NT2/D1 (cell line): ENCODE measurements at regions not wholly inside any gene's neighbourhood (a gene's known extent, or its start where the extent isn't known, plus 50 kb on each side); places are given as distances from the start of the nearest gene placed in this dataset.

Source experiments
- DNase-seq: peaks from one replicate; pipeline ENCODE4 v3.0.0-alpha.2; 2011; ENCODE audit warnings: low read depth, low spot score
- H3K27me3 ChIP-seq: 2 replicates; pipeline ENCODE4 v1.6.0; 2011; ENCODE audit warnings: mild to moderate bottlenecking; ENCODE audit not compliant: insufficient read length, insufficient read depth
- H3K36me3 ChIP-seq: 2 replicates; pipeline ENCODE4 v1.6.1; 2011; ENCODE audit warnings: mild to moderate bottlenecking, low read length, mixed read lengths; ENCODE audit not compliant: insufficient read depth, insufficient read length
- H3K4me1 ChIP-seq: 2 replicates; pipeline ENCODE4 v1.5.1; 2011; ENCODE audit not compliant: insufficient read depth, insufficient read length
- H3K4me3 ChIP-seq: 2 replicates; pipeline ENCODE4 v1.5.1; 2011; ENCODE audit warnings: low read depth; ENCODE audit not compliant: insufficient read length
- H3K9ac ChIP-seq: 2 replicates; pipeline ENCODE4 v1.6.0; 2011; ENCODE audit warnings: low read depth; ENCODE audit not compliant: insufficient read length
- H3K9me3 ChIP-seq: 2 replicates; pipeline ENCODE4 v1.5.1; 2011; ENCODE audit warnings: mild to moderate bottlenecking, low read length; ENCODE audit not compliant: insufficient read depth
- SUZ12 ChIP-seq: IDR thresholded peaks from 2 replicates; pipeline ENCODE4 v1.6.1; 2011; ENCODE audit not compliant: insufficient read length, insufficient read depth; ENCODE audit errors: extremely low read depth
- YY1 ChIP-seq: IDR thresholded peaks from 2 replicates; pipeline ENCODE4 v1.6.1; 2011; ENCODE audit not compliant: insufficient read length, insufficient read depth
- ZNF274 ChIP-seq: IDR thresholded peaks from 2 replicates; pipeline ENCODE4 v1.6.1; 2011; ENCODE audit warnings: mild to moderate bottlenecking, low read depth, low read length

GRCh38 chr7:120114626-120115025, 158.3 kb upstream of the KCND2 start:
- H3K9ac ChIP-seq: no peak overlapping the region
- DNase-seq: no peak
- H3K9me3 ChIP-seq: peaks cover 20% of the 10 kb centered on the region
- no peaks in the 10 kb centered on the region for H3K4me1 ChIP-seq
- TF ChIP-seq ZNF274 (no peak), YY1 (no peak), SUZ12 (no peak)
- H3K36me3 ChIP-seq: no peaks in the 10 kb centered on the region
- H3K4me3 ChIP-seq: no peak overlapping the region
- H3K27me3 ChIP-seq: no peaks in the 10 kb centered on the region

DNA sequence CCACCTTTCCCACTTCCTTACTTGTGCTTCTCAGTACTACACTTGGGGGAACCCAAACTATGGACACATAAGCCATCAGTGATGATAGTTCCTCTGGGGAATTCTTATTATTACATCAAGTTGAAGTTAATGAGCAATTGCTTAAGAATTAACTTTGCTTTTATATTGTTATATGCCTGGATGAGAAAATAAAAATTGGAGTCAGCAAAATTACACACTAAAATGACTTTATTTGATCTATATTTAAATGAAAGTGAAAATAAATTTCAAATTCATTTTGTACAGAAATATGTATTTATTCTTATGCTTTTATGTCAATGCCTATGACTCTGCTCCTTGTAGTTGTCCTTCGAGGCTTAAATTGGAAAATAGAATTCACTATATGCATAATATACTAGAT, 149.4 kb upstream of the KCND2 start:
- no peak for DNase-seq

DNA sequence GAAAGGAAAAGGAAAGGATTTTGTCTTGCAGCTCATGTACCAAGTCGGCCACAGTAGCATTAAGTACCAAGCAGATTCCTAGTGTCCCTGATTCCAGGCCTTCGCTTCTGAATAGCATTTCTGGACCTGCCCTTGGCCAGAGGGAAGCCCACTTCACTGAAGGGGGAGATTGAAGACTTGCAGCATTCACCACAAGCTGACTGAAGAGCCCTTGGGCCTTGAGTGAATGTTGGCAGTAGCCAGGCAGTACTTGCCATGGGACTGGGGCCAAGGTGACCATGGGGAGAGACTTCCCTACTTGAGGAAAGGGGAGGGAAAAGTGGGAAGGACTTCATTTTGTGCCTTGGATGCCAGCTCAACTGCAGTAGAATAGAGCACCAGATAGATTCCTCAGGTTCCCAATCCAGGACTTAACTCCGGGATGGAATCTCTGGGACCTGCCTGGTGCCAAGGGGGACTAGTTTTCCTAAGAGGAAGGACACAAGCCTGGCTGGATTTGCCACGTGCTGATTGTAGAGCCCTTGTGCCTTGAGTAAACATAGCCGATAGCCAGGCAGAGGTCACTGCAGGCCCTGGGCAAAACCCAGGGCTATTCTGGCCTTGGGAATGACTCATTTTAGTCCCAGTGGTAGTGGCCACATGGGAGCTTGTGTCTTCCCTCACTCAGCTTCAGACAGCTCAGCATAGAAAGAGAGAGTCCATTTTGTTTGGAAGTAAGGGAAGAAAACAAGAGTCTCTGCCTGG, 141.7 kb upstream of the KCND2 start:
- Histone ChIP-seq H3K9ac (no peak overlapping the region), H3K9me3 (no peaks in the 10 kb centered on the region)
- no peak for TF ChIP-seq YY1
- no peak for TF ChIP-seq SUZ12
- no peak for TF ChIP-seq ZNF274

More for the DNA sequence above, 149.4 kb upstream of the KCND2 start:
- Histone ChIP-seq H3K9ac (no peak overlapping the region), H3K4me1 (no peaks in the 10 kb centered on the region), H3K4me3 (no peak overlapping the region), H3K36me3 (no peaks in the 10 kb centered on the region), H3K9me3 (no peaks in the 10 kb centered on the region), H3K27me3 (no peaks in the 10 kb centered on the region)
- TF ChIP-seq SUZ12: no peak
- TF ChIP-seq ZNF274: no peak
- no peak for TF ChIP-seq YY1

DNA sequence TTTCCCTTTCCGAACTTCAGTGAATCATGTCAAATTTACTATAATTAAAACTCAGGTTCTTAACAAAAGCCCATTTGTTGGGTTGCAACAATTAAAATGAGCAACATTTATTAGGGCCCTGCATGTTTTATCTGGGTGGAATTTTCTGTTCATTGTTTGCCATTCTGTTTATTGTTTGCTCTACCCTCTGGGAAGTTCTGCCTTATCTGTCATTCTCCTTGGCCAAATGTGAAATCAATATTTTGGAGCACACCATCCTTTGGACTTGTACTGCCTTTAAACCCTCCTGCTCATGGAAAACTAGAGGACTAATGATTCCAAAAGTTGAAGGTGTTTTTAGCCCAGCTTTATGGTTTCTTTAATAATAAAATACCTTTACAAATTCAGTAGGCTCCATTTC, 134.5 kb upstream of the KCND2 start:
- no peak for DNase-seq
- Histone ChIP-seq H3K4me1 (no peaks in the 10 kb centered on the region), H3K9ac (no peak overlapping the region), H3K27me3 (no peaks in the 10 kb centered on the region), H3K9me3 (no peaks in the 10 kb centered on the region), H3K4me3 (no peak overlapping the region), H3K36me3 (no peaks in the 10 kb centered on the region)
- TF ChIP-seq ZNF274 (no peak), SUZ12 (no peak), YY1 (no peak)

More for the DNA sequence above, 141.7 kb upstream of the KCND2 start:
- DNase-seq: no peak
- Histone ChIP-seq H3K36me3 (no peaks in the 10 kb centered on the region), H3K4me1 (no peaks in the 10 kb centered on the region), H3K27me3 (no peaks in the 10 kb centered on the region), H3K4me3 (no peak overlapping the region)

GRCh38 chr7:120156476-120156875, 116.5 kb upstream of the KCND2 start:
- no peak for DNase-seq
- H3K4me3 ChIP-seq: no peak overlapping the region
- no peaks in the 10 kb centered on the region for H3K4me1 ChIP-seq
- no peaks in the 10 kb centered on the region for H3K27me3 ChIP-seq
- H3K9ac ChIP-seq: no peak overlapping the region
- no peak for TF ChIP-seq ZNF274
- H3K36me3 ChIP-seq: no peaks in the 10 kb centered on the region
- H3K9me3 ChIP-seq: no peaks in the 10 kb centered on the region

GRCh38 chr7:120160166-120160565, 112.8 kb upstream of the KCND2 start:
- Histone ChIP-seq H3K9ac (no peak overlapping the region), H3K9me3 (no peaks in the 10 kb centered on the region), H3K4me3 (no peak overlapping the region), H3K36me3 (no peaks in the 10 kb centered on the region), H3K27me3 (no peaks in the 10 kb centered on the region), H3K4me1 (no peaks in the 10 kb centered on the region)
- TF ChIP-seq YY1: no peak
- no peak for TF ChIP-seq ZNF274
- no peak for TF ChIP-seq SUZ12
- DNase-seq: no peak

- Histone ChIP-seq H3K27me3 (no peaks in the 10 kb centered on the region), H3K9me3 (no peaks in the 10 kb centered on the region), H3K36me3 (no peaks in the 10 kb centered on the region), H3K9ac (no peak overlapping the region), H3K4me1 (no peaks in the 10 kb centered on the region), H3K4me3 (no peak overlapping the region)
- DNase-seq: no peak
- no peak for TF ChIP-seq SUZ12
- no peak for TF ChIP-seq ZNF274
- TF ChIP-seq YY1: no peak
Observed at GRCh38 chr7:120163449-120163848, 109.5 kb upstream of the KCND2 start.
